HEK293 (cell line): ENCODE measurements at regions not wholly inside any gene's neighbourhood (a gene's known extent, or its start where the extent isn't known, plus 50 kb on each side); places are given as distances from the start of the nearest gene placed in this dataset.

ENCODE experiments used
- BCL11B ChIP-seq: fragments of 450-650 bp; formaldehyde crosslinking; IDR thresholded peaks from 2 replicates; pipeline ENCODE4 v1.5.1; 2016; ENCODE audit warnings: low read depth, missing biosample characterization, missing genetic modification characterization
- ZNF266 ChIP-seq: fragments of 450-650 bp; formaldehyde crosslinking; IDR thresholded peaks from 2 replicates; pipeline ENCODE4 v1.5.1; 2016; ENCODE audit warnings: missing biosample characterization, missing genetic modification characterization, low read depth
- ZNF433 ChIP-seq: fragments of 450-650 bp; formaldehyde crosslinking; IDR thresholded peaks from 2 replicates; pipeline ENCODE4 v1.5.1; 2016; ENCODE audit warnings: missing biosample characterization, missing genetic modification characterization, low read depth
- ZNF707 ChIP-seq: fragments of 450-650 bp; formaldehyde crosslinking; IDR thresholded peaks from 2 replicates; pipeline ENCODE4 v1.5.1; 2016; ENCODE audit warnings: missing biosample characterization, missing genetic modification characterization
- ZXDB ChIP-seq: fragments of 450-650 bp; formaldehyde crosslinking; IDR thresholded peaks from 2 replicates; pipeline ENCODE4 v1.5.1; 2016; ENCODE audit warnings: missing biosample characterization, missing genetic modification characterization
- TF ChIP-seq, protein P1 (sequence below): fragments of 450-650 bp; formaldehyde crosslinking; IDR thresholded peaks from 2 replicates; pipeline ENCODE4 v1.5.1; 2016; ENCODE audit warnings: missing biosample characterization, missing genetic modification characterization
- TF ChIP-seq, protein P2 (sequence below): fragments of 450-650 bp; formaldehyde crosslinking; IDR thresholded peaks from 2 replicates; pipeline ENCODE4 v1.5.1; 2016; ENCODE audit warnings: missing biosample characterization, missing genetic modification characterization
- TF ChIP-seq, protein P3 (sequence below): fragments of 450-650 bp; formaldehyde crosslinking; IDR thresholded peaks from 2 replicates; pipeline ENCODE4 v1.5.1; 2016; ENCODE audit warnings: missing biosample characterization, missing genetic modification characterization
- TF ChIP-seq, protein P4 (sequence below): fragments of 450-650 bp; formaldehyde crosslinking; IDR thresholded peaks from 2 replicates; pipeline ENCODE4 v1.5.1; 2016; ENCODE audit warnings: missing biosample characterization, missing genetic modification characterization

DNA sequence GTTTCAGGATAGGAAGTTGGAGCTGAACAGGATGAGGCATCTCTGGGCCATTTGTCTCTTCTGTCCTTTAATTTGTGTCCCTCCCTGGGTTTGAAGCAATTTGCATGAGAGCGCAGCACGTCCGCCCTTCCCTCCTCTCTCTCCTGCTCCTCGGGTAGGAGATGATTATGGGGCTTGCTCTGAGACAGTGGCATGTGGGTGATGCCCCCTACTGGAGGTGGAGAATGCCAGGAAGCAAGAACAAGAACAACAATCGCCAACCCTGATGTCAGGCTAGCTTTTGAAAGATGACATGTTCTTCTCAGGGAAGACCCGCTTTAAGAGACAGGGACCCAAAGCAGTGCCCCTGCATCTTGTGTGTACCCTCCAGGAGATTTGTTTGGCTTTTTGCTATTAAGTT is 63.9 kb upstream of the LOXL4 start:
- TF ChIP-seq, protein P1, sequence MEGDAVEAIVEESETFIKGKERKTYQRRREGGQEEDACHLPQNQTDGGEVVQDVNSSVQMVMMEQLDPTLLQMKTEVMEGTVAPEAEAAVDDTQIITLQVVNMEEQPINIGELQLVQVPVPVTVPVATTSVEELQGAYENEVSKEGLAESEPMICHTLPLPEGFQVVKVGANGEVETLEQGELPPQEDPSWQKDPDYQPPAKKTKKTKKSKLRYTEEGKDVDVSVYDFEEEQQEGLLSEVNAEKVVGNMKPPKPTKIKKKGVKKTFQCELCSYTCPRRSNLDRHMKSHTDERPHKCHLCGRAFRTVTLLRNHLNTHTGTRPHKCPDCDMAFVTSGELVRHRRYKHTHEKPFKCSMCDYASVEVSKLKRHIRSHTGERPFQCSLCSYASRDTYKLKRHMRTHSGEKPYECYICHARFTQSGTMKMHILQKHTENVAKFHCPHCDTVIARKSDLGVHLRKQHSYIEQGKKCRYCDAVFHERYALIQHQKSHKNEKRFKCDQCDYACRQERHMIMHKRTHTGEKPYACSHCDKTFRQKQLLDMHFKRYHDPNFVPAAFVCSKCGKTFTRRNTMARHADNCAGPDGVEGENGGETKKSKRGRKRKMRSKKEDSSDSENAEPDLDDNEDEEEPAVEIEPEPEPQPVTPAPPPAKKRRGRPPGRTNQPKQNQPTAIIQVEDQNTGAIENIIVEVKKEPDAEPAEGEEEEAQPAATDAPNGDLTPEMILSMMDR (tag by site-specific recombination), result peak; percentile 26; the same call in 1 of the 2 replicates
- TF ChIP-seq ZNF266 (no peak), ZXDB (no peak), ZNF707 (tag by site-specific recombination) (no peak), BCL11B (tag by site-specific recombination) (no peak), ZNF433 (tag by site-specific recombination) (no peak)
- TF ChIP-seq, protein P2, sequence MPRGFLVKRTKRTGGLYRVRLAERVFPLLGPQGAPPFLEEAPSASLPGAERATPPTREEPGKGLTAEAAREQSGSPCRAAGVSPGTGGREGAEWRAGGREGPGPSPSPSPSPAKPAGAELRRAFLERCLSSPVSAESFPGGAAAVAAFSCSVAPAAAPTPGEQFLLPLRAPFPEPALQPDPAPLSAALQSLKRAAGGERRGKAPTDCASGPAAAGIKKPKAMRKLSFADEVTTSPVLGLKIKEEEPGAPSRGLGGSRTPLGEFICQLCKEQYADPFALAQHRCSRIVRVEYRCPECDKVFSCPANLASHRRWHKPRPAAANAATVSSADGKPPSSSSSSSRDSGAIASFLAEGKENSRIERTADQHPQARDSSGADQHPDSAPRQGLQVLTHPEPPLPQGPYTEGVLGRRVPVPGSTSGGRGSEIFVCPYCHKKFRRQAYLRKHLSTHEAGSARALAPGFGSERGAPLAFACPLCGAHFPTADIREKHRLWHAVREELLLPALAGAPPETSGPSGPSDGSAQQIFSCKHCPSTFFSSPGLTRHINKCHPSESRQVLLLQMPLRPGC, result no peak
- TF ChIP-seq, protein P3, sequence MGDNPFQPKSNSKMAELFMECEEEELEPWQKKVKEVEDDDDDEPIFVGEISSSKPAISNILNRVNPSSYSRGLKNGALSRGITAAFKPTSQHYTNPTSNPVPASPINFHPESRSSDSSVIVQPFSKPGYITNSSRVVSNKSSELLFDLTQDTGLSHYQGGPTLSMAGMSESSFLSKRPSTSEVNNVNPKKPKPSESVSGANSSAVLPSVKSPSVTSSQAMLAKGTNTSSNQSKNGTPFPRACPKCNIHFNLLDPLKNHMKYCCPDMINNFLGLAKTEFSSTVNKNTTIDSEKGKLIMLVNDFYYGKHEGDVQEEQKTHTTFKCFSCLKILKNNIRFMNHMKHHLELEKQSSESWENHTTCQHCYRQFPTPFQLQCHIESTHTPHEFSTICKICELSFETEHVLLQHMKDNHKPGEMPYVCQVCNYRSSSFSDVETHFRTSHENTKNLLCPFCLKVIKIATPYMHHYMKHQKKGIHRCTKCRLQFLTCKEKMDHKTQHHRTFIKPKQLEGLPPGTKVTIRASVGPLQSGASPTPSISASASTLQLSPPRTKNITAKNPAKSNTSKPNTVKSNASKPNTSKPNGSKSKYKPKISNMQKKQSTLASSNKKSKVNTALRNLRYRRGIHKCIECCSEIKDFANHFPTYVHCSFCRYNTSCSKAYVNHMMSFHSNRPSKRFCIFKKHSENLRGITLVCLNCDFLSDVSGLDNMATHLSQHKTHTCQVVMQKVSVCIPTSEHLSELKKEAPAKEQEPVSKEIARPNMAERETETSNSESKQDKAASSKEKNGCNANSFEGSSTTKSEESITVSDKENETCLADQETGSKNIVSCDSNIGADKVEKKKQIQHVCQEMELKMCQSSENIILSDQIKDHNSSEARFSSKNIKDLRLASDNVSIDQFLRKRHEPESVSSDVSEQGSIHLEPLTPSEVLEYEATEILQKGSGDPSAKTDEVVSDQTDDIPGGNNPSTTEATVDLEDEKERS (tag by site-specific recombination), result no peak
- TF ChIP-seq, protein P4, sequence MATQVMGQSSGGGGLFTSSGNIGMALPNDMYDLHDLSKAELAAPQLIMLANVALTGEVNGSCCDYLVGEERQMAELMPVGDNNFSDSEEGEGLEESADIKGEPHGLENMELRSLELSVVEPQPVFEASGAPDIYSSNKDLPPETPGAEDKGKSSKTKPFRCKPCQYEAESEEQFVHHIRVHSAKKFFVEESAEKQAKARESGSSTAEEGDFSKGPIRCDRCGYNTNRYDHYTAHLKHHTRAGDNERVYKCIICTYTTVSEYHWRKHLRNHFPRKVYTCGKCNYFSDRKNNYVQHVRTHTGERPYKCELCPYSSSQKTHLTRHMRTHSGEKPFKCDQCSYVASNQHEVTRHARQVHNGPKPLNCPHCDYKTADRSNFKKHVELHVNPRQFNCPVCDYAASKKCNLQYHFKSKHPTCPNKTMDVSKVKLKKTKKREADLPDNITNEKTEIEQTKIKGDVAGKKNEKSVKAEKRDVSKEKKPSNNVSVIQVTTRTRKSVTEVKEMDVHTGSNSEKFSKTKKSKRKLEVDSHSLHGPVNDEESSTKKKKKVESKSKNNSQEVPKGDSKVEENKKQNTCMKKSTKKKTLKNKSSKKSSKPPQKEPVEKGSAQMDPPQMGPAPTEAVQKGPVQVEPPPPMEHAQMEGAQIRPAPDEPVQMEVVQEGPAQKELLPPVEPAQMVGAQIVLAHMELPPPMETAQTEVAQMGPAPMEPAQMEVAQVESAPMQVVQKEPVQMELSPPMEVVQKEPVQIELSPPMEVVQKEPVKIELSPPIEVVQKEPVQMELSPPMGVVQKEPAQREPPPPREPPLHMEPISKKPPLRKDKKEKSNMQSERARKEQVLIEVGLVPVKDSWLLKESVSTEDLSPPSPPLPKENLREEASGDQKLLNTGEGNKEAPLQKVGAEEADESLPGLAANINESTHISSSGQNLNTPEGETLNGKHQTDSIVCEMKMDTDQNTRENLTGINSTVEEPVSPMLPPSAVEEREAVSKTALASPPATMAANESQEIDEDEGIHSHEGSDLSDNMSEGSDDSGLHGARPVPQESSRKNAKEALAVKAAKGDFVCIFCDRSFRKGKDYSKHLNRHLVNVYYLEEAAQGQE, result no peak
